HG02798 (cell line): ENCODE measurements at regions not wholly inside any gene's neighbourhood (a gene's known extent, or its start where the extent isn't known, plus 50 kb on each side); places are given as distances from the start of the nearest gene placed in this dataset.
"Not testable (repeated sequence)": the region's sequence is repeated elsewhere in the genome, so short reads cannot be mapped to it uniquely, and the experiment has no call there.

Source experiments
- ATAC-seq: cut with Tn5 transposase; IDR thresholded peaks from one replicate; pipeline ENCODE4 v1.9.1; 2021; ENCODE audit warnings: mild to moderate bottlenecking; ENCODE audit not compliant: unreplicated experiment, poor library complexity

DNA sequence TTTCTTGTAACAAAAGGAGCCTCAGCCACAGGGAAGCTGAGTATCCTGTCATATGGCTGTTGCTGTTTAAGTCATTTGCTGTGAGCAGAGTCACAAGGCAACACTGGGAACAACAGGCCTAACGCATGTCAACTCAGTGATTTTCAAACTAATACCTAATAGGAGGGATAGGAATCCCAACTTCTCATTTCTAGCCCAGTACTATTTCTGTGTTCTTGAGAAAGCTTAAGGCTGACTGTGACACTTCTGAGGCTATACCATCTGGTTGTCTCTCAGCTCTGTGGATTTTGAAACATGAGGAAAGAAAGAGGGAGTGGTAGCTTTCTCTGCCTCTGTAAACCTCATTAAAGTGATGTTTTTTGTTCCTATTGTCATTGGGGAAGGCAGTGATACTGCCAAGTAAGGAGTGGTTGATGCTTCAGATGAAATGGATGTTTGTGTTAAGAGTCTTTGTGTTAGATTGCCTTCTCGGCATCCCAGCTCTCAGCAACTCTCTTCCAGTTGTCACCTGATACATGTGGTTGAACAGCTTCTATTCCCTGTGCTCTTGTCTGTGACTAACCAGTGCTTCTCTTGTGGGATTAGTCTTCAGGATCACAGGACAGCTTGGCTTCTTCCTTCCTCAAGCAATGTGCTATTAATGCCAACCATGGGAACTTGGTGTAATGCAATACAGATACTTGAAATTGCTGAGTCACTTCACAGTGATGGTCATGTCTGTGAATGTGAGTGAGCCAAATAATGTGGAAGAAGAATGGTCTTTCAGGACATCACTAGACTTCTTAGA is 166.8 kb upstream of the IVNS1ABP start:
- no peak for ATAC-seq

DNA sequence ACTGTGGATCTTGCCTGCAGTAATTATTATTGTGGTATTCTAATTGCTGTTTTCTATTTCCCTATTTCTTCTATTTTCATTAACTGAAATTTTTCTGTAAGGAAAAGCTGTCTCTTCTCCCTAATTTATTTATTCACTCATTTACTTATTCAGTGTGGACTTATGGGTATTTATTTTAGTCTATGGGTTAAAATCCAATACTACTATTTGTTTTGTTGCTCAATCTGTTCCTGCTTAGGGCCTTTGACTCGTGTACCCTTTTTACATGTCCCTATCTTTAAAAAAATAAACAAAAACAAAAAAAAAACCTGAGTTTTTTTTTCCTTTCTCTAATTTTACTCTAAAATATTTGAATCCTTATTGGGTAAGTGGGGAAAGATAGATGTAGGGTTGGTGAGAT is 166.2 kb upstream of the IVNS1ABP start:
- ATAC-seq = no peak

DNA sequence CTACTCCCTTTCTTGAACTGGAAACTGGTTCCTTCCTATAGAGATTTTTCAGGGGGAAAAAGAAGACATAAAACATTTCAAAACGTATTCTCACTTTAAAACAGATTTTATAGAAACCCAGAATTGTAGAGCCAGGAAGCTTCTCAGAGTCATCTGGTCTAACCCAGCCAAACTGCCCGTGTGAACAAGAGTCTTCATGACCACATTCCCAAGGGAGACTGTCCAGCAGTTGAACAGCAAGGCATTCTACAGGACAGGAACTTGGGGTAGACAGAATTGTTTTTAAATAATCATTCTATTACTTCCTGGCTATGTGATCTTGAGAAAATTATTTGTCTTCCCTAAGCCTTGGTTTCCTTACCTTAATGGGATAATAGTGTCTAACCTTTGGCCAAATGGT is 163.5 kb upstream of the IVNS1ABP start:
- no peak for ATAC-seq

DNA sequence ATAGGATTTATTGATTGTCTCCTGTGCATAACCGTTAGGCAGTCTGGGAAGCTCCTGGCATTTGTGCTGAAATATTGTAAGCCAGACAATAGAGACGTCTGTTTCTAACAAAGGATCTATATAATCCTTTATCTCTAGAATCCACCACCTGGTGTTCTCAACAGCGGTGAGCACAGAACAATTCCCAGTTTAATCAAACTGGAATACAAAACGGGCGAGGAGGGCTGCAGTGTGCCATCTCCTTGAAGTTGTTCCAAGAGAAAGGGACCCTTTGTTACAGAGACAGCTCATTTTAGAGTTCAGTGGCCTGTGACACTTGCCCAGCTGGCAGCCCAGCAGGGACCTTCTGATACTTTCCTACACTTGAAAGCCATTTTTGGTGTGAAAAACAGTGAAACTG is 162.8 kb upstream of the IVNS1ABP start:
- no peak for ATAC-seq

DNA sequence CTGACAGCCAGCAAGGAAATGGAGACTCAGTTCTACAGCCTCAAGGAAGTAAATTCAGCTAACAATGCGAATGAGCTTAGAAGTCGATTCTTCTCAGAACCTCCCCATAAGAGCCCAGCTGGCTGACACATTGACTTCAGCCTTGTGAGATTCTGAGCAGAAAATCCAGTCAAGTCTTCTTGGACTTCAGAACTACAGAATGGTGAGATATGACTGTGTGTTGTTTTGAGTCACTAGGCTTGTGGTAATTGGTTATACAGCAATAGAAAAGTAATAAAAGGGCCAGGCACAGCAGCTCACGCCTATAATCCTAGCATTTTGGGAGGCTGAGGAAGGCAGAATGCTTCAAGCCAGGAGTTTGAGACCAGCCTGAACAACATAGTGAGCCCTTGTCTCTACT is 161.8 kb upstream of the IVNS1ABP start:
- ATAC-seq = no peak

DNA sequence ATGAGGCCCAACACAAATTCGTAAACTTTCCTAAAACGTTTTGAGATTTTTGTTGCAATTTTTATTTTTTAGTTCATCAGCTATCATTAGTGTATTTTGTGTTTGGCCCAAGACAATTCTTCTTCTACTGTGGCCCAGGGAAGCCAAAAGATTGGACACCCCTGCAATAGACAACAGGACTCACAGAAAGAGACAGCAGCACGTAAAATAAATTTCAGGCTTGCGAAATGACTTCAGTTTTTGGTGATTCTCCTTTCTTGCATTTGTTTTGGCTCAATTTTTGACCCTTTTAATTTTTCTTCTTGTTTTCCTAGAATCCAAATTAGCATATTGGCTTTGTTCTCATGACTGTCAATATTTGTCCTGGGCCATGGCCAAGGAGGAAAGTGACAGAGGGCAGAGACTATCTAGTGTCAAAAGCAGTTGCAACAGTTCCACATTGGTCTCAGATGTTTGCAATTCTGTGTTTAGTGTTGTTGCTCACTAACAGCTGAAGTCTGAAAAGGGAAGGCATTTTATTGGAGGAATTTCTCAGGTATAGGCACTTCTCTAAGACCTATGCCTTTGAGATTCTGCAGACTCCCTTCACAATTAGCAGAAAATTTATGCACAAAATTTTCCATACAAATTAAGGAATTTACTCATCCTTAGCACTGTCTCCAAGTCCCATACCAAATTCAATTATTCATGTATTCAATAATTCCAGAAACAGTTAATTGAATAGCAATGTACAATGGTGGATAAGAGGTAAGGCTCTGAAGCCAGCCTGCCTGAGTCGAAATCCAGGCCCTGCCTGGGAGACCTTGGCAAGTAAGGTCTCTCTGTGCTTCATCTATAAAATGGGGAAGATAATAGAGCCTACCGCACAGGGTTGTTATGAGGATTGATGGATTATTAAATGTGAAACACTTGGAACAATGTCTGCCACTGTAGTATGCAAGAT is 160.9 kb upstream of the IVNS1ABP start:
- ATAC-seq = no peak

DNA sequence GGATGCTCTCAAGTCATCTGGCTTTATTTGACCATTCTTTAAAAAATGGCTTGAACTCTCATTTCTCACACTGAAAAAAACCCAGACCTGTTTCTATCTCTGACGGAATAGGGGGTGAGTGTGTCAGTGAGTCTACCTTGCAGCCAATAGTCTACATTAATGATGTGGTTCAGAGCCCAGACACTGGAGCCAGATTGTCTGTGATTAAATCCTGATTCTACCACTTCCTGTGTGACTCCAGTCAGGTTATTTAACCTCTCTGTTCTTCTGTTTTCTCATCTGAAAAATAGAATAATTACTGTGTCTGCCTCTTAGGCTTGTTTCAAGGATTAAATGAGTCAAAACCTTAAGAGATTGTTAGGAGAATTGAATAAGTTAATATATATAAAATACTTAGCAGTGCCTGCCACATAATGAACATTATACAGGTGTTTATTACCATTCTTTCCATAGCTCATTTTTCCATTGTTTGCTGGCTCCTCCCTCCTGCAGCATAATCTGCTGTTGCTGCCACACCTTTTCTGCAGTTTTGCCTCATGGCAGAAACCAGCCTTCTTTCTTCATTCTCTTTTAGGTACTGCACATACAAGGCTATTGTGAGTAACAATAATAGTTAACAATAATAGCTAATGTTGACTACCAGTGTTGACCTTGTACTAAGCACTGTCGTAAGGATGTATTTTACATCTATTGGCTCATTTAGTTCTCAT is 157.6 kb upstream of the IVNS1ABP start:
- no peak for ATAC-seq

DNA sequence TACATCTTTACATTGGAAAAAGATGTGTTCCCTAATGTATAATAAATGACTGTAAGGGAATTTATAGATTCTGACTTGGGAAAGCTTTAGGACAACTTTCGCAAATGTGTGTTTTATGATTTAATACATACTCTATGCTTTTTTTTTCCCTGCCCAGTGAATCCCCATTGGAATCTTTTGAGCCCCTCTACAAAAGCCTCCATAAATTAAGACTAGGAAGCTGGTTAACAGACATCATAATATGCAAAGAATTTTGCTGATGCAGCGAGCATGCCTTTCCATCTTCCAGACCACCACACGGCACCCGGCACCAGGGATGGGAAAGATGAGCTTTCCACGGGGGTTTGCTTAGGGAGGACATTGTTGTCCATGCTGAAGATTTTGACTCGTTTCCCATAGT is 156.1 kb upstream of the IVNS1ABP start:
- ATAC-seq = no peak

DNA sequence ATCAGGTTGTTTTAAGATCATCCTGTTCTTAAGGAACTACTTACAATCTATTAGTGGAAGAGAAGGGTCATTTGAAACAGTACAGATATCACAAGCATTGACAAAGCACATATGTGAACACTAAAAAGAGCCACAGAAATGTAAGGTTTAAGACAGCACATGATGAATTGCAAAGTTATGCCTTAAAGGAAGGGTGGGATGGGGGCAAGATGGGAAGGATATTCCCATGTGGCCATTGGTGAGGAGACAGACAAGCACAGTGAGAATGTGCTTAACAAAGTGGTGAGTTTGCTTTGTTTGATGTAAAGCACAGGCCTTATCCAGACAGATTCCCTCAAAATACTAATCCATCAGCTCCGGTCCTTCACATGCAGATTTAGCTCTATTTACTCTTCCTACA is 151.6 kb upstream of the IVNS1ABP start:
- no peak for ATAC-seq

DNA sequence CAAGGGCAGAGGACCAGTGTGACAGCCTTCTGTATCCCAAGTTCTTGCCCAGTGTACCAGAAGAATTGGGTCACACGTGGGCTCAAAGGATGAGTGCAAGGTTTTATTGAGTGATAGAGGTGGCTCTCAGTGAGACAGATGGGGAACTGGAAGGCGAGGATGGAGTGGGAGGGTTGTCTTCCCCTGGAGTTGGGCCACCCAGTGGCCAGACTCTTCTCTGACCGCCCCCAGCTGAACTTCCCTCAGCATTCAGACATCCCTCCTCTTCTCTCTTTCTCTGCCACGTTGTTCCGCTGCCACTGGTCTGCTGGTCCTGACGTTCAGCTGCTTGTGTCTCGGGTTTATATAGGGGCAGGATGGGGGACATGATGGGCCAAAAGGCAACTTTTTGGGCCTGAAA is 150.1 kb upstream of the IVNS1ABP start:
- no peak for ATAC-seq

DNA sequence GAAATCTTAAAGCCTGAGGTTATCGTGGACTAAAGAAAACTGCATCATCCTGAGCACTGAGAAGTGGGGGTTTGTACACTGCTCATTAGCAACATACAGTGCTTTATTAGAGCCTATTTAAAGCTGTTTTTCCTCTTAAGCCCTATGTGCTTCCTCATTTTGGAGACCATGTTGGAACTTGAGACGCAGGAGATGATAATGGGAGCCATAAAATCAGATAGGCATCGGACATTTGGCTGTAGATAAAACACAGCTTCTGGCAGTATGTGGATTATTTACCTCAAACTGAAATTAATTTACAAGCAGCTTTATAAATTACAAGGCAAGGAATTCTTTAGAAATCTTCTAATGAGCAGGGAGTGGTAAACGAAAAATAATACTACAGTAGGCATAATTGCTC is 147.7 kb upstream of the IVNS1ABP start:
- ATAC-seq = no peak

DNA sequence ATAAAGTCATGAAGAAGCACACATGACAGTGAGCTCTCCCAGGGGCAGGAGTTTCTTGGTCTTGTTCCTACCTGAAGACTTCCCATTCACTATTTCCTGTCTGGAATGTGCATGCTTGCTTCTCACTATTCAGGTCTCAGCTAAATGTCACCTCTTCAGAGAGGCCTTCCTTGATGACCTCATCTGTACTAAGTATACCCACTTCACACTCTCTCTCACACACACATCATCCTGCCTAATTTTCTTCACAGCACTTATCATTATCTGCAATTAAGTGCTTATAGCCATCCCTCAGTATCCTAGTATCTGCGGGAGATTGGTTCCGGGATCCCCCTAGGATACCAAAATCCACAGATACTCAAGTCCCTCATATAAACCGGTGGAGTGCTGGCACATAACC is 146.4 kb upstream of the IVNS1ABP start:
- ATAC-seq = no peak

DNA sequence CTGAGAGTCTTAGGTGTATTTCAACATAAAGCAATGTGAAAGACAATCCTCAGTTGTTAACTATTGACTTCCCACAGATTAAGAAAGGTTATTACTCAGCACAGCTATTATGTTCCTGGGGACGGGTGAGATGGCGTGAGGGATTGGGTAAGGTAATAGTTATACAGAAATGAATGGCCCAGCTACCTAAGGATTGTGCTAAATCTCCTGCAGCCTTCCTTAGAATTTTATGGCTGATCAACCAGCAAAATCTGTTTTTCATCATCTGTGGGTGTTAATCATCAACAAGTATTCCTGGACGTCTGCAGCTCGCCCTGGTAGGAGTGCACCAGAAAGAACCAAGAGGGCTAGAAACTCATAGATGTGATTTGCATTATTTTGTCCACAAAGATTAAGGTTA is 146.0 kb upstream of the IVNS1ABP start:
- no peak for ATAC-seq

DNA sequence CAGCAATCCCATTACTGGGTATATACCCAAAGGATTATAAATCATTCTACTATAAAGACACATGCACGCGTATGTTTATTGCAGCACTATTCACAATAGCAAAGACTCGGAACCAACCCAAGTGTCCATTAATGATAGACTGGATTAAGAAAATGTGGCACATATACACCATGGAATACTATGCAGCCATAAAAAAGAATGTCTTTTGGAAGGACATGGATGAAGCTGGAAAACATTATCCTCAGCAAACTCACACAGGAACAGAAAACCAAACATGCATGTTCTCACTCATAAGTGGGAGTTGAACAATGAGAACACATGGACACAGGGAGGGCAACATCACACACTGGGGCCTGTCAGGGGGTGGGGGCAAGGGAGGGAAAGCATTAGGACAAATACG is 143.7 kb upstream of the IVNS1ABP start:
- not testable (repeated sequence) for ATAC-seq

DNA sequence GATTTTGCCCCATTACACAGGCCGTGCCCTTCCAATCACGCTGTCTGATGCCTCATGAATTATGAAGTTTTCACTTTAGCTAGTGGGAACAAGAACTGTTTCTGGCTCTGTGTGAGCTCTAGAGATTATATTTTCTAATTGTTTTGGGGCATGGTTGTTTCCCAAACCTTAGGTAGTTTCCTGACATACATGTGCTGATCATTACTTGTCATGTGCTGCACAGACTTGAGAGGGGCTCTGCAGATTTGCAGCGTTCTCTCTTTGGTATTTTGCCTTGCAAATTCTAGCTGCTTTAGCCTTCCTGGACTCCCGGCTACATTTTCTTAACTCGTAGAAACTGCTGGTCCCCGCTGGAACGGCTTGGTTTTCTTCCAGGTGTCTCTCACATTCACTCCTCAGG is 142.1 kb upstream of the IVNS1ABP start:
- ATAC-seq = no peak

DNA sequence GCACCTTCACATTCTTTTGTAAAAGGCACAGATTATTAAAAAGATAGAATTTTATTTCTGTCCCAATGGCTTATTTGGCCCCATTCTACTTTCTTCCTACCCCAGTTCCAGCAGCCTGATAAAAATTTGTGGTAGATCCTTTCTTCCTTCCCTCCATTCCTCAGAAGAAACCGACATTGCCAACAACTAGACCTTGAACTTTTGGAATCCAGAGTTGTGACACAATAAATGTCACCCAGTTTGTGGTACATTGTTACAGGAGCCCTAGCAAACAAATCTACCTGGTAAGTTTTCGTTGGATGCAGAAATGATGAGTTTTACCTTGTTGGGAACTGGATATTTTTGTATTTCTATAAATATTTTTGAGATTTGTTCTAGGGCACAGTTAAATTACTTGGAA is 141.6 kb upstream of the IVNS1ABP start:
- no peak for ATAC-seq

DNA sequence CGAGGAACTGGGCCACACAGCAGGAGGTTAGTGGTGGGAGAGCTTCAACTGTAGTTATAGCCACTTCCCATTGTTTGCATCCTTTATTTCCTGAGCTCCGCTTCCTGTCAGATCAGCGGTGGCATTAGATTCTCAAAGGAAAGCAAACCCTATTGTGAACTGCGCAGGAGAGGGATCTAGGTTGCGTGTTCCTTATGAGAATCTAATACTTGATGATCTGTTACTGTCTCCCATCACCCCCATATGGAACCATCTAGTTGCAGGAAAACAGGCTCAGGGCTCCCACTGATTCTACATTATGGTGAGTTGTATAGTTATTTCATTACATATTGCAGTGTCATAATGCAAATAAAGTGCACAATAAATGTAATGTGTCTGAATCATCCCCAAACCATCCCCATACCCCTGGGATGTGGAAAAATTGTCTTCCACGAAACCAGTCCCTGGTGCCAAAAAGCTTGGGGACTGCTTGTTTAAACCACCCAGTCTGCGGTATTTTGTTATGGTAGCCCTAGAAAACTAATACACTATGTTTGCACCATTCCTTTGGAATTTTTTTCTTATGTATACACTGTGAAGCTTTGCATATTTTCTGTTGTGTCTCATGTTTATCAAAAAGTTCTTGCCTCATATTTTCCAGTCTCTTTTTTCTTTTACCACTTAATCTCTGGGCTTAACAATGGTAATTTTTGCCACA is 136.6 kb upstream of the IVNS1ABP start:
- no peak for ATAC-seq

DNA sequence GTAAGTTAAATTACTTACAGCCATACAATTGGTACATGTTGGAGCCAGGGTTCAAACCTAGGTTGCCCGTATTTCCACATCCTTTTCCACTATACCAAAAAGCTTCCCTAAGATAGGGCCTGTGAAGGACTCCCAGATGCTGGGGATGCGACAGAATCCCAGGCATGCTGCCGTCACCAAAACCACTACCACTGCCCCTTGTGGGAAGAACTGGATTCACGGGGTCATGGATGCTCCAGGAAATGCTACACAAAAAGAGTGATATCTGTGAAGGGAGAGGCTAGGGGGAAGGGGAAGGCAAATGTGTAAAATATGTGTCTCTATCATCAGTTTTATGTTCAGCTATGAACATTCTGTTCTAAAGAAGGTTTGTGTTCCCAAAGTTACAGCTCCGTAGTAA is 133.9 kb upstream of the IVNS1ABP start:
- no peak for ATAC-seq

DNA sequence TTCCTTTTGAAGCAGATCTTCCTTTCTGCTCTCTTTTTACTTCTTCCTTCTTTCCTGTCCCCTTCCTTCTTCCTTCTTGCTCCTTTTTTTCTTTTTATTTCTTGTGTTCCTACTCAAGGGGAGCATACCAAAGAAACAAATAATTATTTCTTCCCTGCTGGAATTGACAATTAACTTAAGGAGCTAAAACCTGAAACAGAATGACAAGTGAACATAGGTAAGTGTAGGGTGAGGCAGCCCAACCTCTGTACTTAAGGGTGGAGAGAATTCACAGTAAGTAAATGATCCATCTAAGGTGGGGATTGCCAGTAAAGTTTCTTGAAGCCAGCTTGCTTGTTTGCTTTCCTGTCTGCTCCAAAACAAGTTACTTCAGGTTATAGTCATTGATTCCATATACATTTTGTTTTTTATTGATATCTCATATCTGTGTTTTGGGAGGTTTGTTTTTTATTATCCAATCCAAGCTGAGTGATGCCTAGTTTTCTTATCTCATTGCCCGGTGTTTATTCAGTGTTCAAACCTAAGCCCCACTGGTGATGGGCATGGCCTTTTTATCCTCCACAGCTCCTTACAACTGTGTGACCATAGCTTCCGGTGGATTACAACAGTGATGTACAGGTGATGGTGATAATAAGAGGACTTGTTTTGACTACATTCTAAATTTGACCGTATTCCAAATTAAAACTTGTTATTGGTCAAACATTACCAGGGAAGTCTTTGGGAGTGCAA is 133.2 kb upstream of the IVNS1ABP start:
- ATAC-seq = no peak
